Epidermal melanocyte (primary cell): ENCODE measurements at regions not wholly inside any gene's neighbourhood (a gene's known extent, or its start where the extent isn't known, plus 50 kb on each side); places are given as distances from the start of the nearest gene placed in this dataset.

Source experiments
- DNase-seq: peaks from one replicate; pipeline ENCODE4 v3.0.0; 2011; ENCODE audit warnings: low spot score; ENCODE audit not compliant: insufficient read length

GRCh38 chr9:78786794-78787193, 489.9 kb downstream of the PSAT1 start:
- no peak for DNase-seq

GRCh38 chr9:78788101-78788500, 491.2 kb downstream of the PSAT1 start:
- no peak for DNase-seq

DNA sequence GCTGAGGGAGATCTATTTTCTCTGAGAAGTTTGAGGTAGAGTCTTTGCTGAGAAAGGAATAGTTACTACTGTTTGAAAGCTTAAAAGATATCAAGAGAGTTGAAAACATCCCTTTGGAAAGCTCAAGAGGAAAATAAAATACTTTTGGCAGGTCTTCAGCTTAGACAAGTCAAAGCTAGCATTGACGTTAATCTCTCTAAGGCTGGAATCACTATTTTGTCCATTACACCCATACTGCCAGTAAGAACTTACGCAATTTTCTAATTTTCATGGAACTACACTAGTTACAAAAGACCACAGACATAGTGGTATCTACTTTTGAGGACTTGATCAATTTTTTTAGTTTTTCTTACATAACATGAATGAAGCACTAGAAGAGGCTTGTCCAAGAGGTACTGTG, 494.9 kb downstream of the PSAT1 start:
- DNase-seq = no peak

GRCh38 chr9:78792745-78793144, 495.8 kb downstream of the PSAT1 start:
- DNase-seq = no peak

- DNase-seq = no peak
These were observed 508.8 kb downstream of the PSAT1 start for GRCh38 chr9:78805771-78806170.

DNA sequence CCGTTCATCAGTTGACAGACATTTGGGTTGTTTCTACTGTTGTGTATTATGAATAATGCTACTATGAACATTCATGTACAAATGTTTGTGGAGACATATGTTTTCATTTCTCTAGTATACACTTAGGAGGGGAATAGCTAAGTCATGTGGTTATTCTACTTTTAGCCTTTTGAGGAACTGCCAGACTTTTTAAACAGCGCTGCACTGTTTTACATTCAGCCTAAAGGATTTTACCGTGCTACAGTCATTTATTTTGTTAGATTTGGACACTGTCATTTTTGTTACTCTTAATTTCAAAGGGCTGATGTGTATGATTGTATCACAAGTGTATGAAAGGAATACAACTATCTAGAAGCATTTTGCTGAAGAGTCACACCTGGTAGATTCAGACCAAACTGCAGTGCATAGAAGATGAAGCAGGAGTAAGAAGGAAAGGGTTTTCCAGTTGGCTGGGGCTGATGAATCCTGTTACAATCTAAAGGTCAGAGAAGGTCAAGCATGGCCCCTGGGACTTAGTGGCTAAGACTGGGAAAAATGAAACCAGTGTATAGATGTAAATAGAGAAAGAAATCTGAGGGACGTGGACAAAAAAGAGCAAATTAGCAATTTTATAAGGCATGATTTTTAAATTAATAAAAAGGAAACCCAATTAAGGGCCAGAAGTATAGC, 509.7 kb downstream of the PSAT1 start:
- no peak for DNase-seq

- no peak for DNase-seq
These were observed 510.4 kb downstream of the PSAT1 start for GRCh38 chr9:78807286-78807685.

- DNase-seq = no peak
These were observed 511.1 kb downstream of the PSAT1 start for GRCh38 chr9:78808048-78808447.

DNA sequence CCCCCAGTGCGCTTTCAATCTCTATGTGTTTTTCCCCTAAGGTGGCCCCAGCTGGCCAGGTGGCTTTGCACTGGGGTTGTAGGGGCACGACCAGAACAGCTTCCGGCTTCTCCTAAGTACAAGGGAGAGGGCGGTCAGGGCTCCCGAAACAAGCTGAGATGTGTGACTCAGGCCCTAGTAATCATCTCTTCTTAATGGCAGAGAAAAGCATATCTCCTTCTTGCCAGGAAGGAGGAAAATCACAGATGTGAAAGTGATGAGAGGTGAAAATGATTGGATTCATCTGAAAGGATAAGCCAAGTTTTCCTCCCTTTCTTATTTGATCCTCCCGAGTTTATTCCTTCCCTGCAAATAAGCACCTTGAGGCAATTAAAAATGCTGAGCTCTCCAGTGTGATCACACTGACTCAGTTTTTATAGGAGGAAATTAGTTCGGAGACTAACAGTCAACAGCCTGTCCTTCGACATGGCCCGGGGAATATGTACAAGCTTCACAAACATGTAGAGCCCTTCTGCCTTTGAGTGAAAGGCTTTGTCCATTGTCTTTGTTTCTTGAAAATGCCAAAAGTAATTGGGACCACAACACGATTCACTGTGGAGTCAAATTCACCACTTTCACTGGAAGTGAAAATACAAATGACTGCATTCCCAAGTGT, 514.8 kb downstream of the PSAT1 start:
- no peak for DNase-seq

- no peak for DNase-seq
These were observed 515.7 kb downstream of the PSAT1 start for GRCh38 chr9:78812665-78813064.

DNA sequence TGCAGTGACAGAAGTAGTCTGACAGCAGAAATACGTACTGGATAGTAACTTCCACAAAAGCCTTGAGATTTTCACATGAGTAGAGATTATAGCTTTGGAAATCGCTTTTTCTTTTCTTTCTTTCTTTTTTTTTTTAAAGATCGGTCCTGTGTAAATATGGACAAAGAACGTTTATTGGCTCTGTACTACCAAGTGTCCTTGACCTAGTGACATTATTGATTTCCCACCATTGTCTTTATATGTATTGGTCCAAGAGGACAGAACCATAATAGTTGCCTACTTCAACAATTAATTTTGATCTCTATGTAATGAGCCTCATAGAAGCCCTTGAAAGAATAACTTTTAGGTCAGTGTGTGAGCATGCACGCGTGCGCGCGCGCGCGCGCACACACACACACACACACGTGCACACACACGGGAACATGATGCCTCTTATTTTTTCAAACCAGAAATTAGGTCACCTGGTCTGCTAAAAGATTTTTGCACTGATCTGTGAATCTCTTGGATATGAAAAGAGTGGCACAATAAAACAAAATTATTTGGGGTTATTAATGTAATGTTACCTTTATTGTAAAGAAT, 516.8 kb downstream of the PSAT1 start:
- DNase-seq = no peak

GRCh38 chr9:78821126-78821822, 524.3 kb downstream of the PSAT1 start:
- no peak for DNase-seq

- DNase-seq = no peak
These were observed 529.6 kb downstream of the PSAT1 start for GRCh38 chr9:78826527-78826926.

DNA sequence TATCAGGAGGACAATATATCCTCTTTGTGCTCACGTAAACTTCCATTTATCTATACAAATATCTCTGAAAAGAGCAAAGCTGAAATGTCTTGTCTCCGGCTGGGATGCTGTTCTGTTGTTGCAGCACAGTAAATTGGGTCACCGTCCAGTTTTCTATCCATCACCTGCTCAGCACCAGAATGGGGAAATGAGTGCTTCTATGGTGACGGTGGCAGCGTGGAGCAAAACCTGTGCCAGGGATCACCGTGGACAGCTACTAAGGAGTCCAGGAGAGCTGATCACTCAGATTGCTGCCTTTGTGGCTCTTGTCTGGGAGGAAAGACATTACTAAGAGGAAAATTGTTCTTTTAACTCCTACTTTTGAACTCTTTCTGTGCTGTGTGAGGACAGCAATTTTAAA, 531.6 kb downstream of the PSAT1 start:
- DNase-seq = no peak

DNA sequence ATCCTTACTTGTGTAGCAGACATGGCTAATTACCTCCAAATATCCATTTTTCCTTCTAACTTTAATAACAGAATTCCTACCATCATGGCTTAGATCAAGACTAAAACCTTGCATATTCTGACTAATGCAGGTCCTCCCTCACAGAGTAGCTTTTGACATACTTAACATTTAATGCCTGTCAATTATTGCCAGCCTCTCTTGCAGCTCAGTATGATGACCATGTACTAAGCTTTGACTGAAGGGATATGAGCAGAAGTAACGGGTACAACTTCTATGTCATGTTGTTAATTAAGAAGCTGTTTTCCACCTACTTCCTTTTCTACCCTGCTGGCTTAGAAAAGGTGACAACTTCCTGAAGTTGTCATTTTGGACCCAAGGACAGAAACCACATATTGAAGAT, 533.4 kb downstream of the PSAT1 start:
- no peak for DNase-seq

- no peak for DNase-seq
These were observed 534.8 kb downstream of the PSAT1 start for GRCh38 chr9:78831726-78832125.

GRCh38 chr9:78835928-78836450, 539.1 kb downstream of the PSAT1 start:
- no peak for DNase-seq

- DNase-seq = no peak
These were observed 542.3 kb downstream of the PSAT1 start for GRCh38 chr9:78839252-78839651.

GRCh38 chr9:78848061-78848460, 551.1 kb downstream of the PSAT1 start:
- no peak for DNase-seq

DNA sequence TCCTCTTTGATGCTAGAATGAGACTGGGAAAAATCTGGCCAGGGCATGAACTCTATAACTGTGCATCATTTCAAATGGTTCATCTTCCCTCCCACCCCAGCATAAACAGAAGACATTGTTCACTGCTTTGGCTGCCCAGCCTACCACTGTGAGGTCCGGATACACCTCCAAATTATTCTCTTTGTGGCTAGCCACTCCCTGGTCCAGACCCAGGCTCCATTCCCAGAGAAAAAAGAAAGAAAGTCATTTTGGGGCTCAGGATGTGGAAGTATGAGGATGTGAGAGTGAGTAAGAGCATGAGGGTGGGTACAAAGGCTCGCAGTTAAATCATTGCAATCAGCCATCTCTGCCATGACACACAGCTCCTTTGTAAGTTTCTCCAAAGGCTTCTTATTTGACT, 559.2 kb downstream of the PSAT1 start:
- no peak for DNase-seq

DNA sequence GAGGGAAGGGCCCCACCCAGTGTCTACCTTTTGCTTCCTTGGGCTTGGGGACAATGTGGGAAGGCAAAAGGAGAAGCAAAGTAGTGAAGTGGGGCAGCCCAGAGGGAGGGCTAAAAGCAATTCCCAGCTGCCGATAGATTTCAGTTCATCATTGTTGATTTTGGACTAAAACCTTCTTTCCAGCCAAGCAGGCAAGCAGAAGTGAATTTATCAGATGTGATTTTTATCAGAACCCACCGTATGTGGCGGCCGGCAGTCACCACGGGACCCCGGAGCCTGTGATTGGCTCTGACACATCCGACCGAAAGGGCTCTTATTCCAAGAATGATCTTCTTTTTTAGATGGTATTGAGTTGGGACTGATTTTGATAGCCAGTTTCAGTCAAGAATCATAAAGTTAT, 559.9 kb downstream of the PSAT1 start:
- no peak for DNase-seq
